Germinal center (tissue), 1 donor: ENCODE measurements at regions not wholly inside any gene's neighbourhood (a gene's known extent, or its start where the extent isn't known, plus 50 kb on each side); places are given as distances from the start of the nearest gene placed in this dataset.
"Not testable (repeated sequence)": the region's sequence is repeated elsewhere in the genome, so short reads cannot be mapped to it uniquely, and the experiment has no call there.

ENCODE experiments used
- DNase-seq: peaks from one replicate; pipeline ENCODE4 v3.0.0; 2012; ENCODE audit warnings: mixed read lengths, low spot score

GRCh38 chr5:40134883-40135520 lies 544.7 kb upstream of the PTGER4 start:
- no peak for DNase-seq

GRCh38 chr5:40124367-40124766 lies 555.3 kb upstream of the PTGER4 start:
- DNase-seq, result no peak

- DNase-seq, result no peak
Observed at GRCh38 chr5:40121236-40121635, 558.5 kb upstream of the PTGER4 start.

GRCh38 chr5:40112875-40113274 lies 566.8 kb upstream of the PTGER4 start:
- no peak for DNase-seq

GRCh38 chr5:40111036-40111435 lies 568.7 kb upstream of the PTGER4 start:
- DNase-seq, result not testable (repeated sequence)

- DNase-seq, result not testable (repeated sequence)
Observed at GRCh38 chr5:40108764-40109390, 570.8 kb upstream of the PTGER4 start.

GRCh38 chr5:40107786-40108185 lies 571.9 kb upstream of the PTGER4 start:
- not testable (repeated sequence) for DNase-seq

GRCh38 chr5:40106847-40107246 lies 572.9 kb upstream of the PTGER4 start:
- no peak for DNase-seq

- no peak for DNase-seq
Observed at GRCh38 chr5:40098313-40098712, 581.4 kb upstream of the PTGER4 start.

- no peak for DNase-seq
Observed at GRCh38 chr5:40093550-40093949, 586.2 kb upstream of the PTGER4 start.

- no peak for DNase-seq
Observed at GRCh38 chr5:40089269-40089668, 590.4 kb upstream of the PTGER4 start.

- no peak for DNase-seq
Observed at GRCh38 chr5:40084614-40085013, 595.1 kb upstream of the PTGER4 start.

- no peak for DNase-seq
Observed at GRCh38 chr5:40082313-40082712, 597.4 kb upstream of the PTGER4 start.

- no peak for DNase-seq
Observed at GRCh38 chr5:40080191-40080590, 599.5 kb upstream of the PTGER4 start.

GRCh38 chr5:40078898-40079575 lies 600.7 kb upstream of the PTGER4 start:
- no peak for DNase-seq

GRCh38 chr5:40074826-40075225 lies 604.9 kb upstream of the PTGER4 start:
- DNase-seq, result no peak

- no peak for DNase-seq
Observed at GRCh38 chr5:40073927-40074326, 605.8 kb upstream of the PTGER4 start.

- DNase-seq, result no peak
Observed at GRCh38 chr5:40071870-40072269, 607.8 kb upstream of the PTGER4 start.

GRCh38 chr5:40066616-40067015 lies 613.1 kb upstream of the PTGER4 start:
- no peak for DNase-seq

GRCh38 chr5:40052808-40053207 lies 626.9 kb upstream of the PTGER4 start:
- no peak for DNase-seq

- no peak for DNase-seq
Observed at GRCh38 chr5:40046792-40047191, 622.0 kb upstream of the DAB2 start.

- DNase-seq, result no peak
Observed at GRCh38 chr5:40045429-40045828, 620.6 kb upstream of the DAB2 start.

- DNase-seq, result no peak
Observed at GRCh38 chr5:40043916-40044315, 619.1 kb upstream of the DAB2 start.
